ENCODE measurements at regions not wholly inside any gene's neighbourhood (a gene's known extent, or its start where the extent isn't known, plus 50 kb on each side); places are given as distances from the start of the nearest gene placed in this dataset.

DNA sequence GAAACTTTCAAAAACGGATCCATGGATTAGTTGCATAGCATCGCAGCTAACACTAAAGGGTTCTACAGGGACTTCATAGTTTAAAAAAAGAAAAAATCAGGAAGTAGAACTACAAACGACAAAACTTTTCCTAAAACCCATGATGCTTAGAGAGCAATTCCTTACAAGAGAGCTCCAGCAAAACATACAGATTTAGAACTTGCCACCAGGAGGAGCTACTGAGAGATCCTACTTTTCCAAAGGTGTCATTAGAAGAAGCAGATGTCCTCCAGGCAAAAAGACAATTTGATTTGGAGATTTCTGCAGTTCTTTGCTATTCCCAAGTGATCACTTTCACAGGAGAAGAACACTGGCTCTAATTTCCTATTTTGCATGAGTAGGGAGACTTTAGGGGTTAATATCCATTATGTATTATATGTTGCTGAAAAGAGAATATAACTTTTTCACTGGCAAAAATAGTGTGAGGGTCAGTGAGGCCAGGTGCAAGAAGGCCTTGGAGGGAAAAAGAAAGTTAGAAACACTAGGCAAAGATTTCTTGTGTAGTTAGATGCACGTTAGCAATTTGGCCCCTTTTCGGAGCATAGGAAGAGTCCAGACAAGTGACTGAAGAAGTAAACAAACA, 436.2 kb downstream of the SUCLG1 start:
- H3K4me3 ChIP-seq (ENCODE audit: low read length in 3 of 3), result no peak overlapping the region
- no peaks in the 10 kb centered on the region for H3K4me1 ChIP-seq (ENCODE audit: control insufficient read depth in 2 of 3, insufficient read depth in 2 of 3, low read depth in 1 of 3, low read length in 3 of 3)
- DNase-seq (peak in 3 of 5 donors; percentile 19 to 80 (median 69)), FAIRE-seq (no peak)
- no peaks in the 10 kb centered on the region for H3K9me3 ChIP-seq (ENCODE audit: control insufficient read depth in 2 of 3, insufficient read depth in 1 of 3, low read length in 3 of 3)
- no peak overlapping the region for H3K27ac ChIP-seq (ENCODE audit: low read depth in 2 of 2, low read length in 2 of 2)
- no peak overlapping the region for H3K9ac ChIP-seq (ENCODE audit: low read length in 3 of 3)
- intact Hi-C loops (cut with DNase I), result no loop called here
- H3K36me3 ChIP-seq (ENCODE audit: control insufficient read depth in 2 of 3, insufficient read depth in 3 of 3, low read length in 3 of 3), result no peaks in the 10 kb centered on the region
- TF ChIP-seq, protein P1, sequence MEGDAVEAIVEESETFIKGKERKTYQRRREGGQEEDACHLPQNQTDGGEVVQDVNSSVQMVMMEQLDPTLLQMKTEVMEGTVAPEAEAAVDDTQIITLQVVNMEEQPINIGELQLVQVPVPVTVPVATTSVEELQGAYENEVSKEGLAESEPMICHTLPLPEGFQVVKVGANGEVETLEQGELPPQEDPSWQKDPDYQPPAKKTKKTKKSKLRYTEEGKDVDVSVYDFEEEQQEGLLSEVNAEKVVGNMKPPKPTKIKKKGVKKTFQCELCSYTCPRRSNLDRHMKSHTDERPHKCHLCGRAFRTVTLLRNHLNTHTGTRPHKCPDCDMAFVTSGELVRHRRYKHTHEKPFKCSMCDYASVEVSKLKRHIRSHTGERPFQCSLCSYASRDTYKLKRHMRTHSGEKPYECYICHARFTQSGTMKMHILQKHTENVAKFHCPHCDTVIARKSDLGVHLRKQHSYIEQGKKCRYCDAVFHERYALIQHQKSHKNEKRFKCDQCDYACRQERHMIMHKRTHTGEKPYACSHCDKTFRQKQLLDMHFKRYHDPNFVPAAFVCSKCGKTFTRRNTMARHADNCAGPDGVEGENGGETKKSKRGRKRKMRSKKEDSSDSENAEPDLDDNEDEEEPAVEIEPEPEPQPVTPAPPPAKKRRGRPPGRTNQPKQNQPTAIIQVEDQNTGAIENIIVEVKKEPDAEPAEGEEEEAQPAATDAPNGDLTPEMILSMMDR (IDR thresholded peaks at IDR 0.05; ENCODE audit: borderline replicate concordance, extremely low read depth, insufficient read depth), result peak; percentile 59
- no peaks in the 10 kb centered on the region for H3K27me3 ChIP-seq (ENCODE audit: control insufficient read depth, insufficient read depth, low read length)

DNA sequence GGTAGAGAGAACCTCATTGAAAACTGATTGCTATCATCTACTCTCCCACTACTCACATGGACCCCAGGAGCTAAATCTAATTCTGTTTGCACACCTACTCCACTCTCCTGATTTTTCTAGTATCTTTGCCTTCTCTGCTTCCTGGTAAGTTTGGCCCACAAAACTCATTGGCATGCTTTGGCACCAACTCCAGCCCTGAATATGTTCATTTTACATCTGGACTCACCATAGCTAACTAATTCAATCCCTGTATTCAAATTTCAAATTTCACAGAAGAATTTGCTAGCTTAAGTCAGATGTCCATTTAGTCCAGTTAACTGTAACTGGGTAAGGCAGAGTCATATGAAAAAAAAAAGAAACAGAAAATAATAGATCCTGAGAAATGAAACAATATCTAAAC, 442.1 kb downstream of the SUCLG1 start:
- TF ChIP-seq, protein P1 (IDR thresholded peaks at IDR 0.05; ENCODE audit: borderline replicate concordance, extremely low read depth, insufficient read depth), result no peak
- intact Hi-C loops (cut with DNase I), result no loop called here
- FAIRE-seq, result no peak

DNA sequence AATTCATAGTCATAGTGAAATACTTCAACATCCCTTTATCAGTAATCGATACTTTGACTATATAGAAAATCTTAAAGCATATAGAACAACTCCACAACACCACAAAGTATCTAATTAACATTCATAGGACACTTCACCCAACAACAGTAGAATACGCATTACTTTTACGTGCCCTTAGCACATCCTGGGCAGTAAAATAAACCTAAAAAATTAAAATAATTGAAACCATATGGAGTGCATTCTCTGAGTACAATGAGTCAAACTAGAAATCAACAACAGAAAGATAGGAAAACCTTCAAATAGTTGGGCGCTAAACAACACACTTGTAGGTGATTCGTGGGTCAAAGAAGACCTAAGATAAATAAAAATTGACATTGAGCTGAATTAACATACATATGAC, 442.9 kb downstream of the SUCLG1 start:
- DNase-seq (no peak), FAIRE-seq (no peak)
- Histone ChIP-seq H3K4me3 (ENCODE audit: low read length in 3 of 3) (no peak overlapping the region), H3K9ac (ENCODE audit: low read length in 3 of 3) (no peak overlapping the region), H3K9me3 (ENCODE audit: control insufficient read depth in 2 of 3, insufficient read depth in 1 of 3, low read length in 3 of 3) (no peaks in the 10 kb centered on the region), H3K36me3 (ENCODE audit: control insufficient read depth in 2 of 3, insufficient read depth in 3 of 3, low read length in 3 of 3) (no peaks in the 10 kb centered on the region), H3K27me3 (ENCODE audit: control insufficient read depth, insufficient read depth, low read length) (no peaks in the 10 kb centered on the region), H3K4me1 (ENCODE audit: control insufficient read depth in 2 of 3, insufficient read depth in 2 of 3, low read depth in 1 of 3, low read length in 3 of 3) (no peaks in the 10 kb centered on the region), H3K27ac (ENCODE audit: low read depth in 2 of 2, low read length in 2 of 2) (no peak overlapping the region)
- TF ChIP-seq, protein P1 (IDR thresholded peaks at IDR 0.05; ENCODE audit: borderline replicate concordance, extremely low read depth, insufficient read depth), result no peak
- intact Hi-C loops (cut with DNase I), result no loop called here

More for the DNA sequence above, 442.1 kb downstream of the SUCLG1 start:
- H3K27me3 ChIP-seq (ENCODE audit: control insufficient read depth, insufficient read depth, low read length), result no peaks in the 10 kb centered on the region
- H3K36me3 ChIP-seq (ENCODE audit: control insufficient read depth in 2 of 3, insufficient read depth in 3 of 3, low read length in 3 of 3), result no peaks in the 10 kb centered on the region
- no peak overlapping the region for H3K4me3 ChIP-seq (ENCODE audit: low read length in 3 of 3)
- no peak overlapping the region for H3K27ac ChIP-seq (ENCODE audit: low read depth in 2 of 2, low read length in 2 of 2)
- H3K9me3 ChIP-seq (ENCODE audit: control insufficient read depth in 2 of 3, insufficient read depth in 1 of 3, low read length in 3 of 3), result no peaks in the 10 kb centered on the region
- H3K4me1 ChIP-seq (ENCODE audit: control insufficient read depth in 2 of 3, insufficient read depth in 2 of 3, low read depth in 1 of 3, low read length in 3 of 3), result no peaks in the 10 kb centered on the region
- H3K9ac ChIP-seq (ENCODE audit: low read length in 3 of 3), result no peak overlapping the region
- DNase-seq, result no peak

DNA sequence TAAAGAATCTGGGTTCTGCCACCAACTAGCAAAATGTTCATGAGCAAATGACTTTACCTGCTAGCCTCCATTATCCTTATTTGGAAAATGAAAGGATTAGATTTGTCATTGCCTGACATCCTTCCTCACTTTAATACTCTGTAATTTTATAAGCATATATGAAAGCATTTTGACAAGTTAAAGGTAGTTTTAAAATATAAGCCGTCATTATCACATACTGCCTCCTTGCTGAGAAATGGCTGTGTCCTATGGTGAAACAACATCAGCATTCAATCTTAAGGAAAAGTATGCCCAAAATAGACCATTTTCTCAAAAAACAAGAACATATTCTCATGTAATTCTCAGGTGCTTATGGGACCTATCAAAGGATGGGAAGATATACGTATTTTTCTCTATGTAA, 461.2 kb downstream of the SUCLG1 start:
- H3K36me3 ChIP-seq (ENCODE audit: control insufficient read depth in 2 of 3, insufficient read depth in 3 of 3, low read length in 3 of 3), result no peaks in the 10 kb centered on the region
- H3K4me1 ChIP-seq (ENCODE audit: control insufficient read depth in 2 of 3, insufficient read depth in 2 of 3, low read depth in 1 of 3, low read length in 3 of 3), result no peaks in the 10 kb centered on the region
- H3K9ac ChIP-seq (ENCODE audit: low read length in 3 of 3), result no peak overlapping the region
- TF ChIP-seq, protein P1 (IDR thresholded peaks at IDR 0.05; ENCODE audit: borderline replicate concordance, extremely low read depth, insufficient read depth), result no peak
- no peak overlapping the region for H3K4me3 ChIP-seq (ENCODE audit: low read length in 3 of 3)
- DNase-seq (no peak), FAIRE-seq (no peak)
- intact Hi-C loops (cut with DNase I), result no loop called here
- H3K27me3 ChIP-seq (ENCODE audit: control insufficient read depth, insufficient read depth, low read length), result no peaks in the 10 kb centered on the region
- no peaks in the 10 kb centered on the region for H3K9me3 ChIP-seq (ENCODE audit: control insufficient read depth in 2 of 3, insufficient read depth in 1 of 3, low read length in 3 of 3)
- H3K27ac ChIP-seq (ENCODE audit: low read depth in 2 of 2, low read length in 2 of 2), result no peak overlapping the region
